ENCODE measurements at regions not wholly inside any gene's neighbourhood (a gene's known extent, or its start where the extent isn't known, plus 50 kb on each side); places are given as distances from the start of the nearest gene placed in this dataset.

- no peak for DNase-seq (ENCODE audit: low spot score in 2 of 2, unreplicated experiment in 2 of 2)
- no peak overlapping the region for H3K4me3 Mint-ChIP-seq
- H3K27ac Mint-ChIP-seq: no peak overlapping the region
- TF ChIP-seq, protein P1, sequence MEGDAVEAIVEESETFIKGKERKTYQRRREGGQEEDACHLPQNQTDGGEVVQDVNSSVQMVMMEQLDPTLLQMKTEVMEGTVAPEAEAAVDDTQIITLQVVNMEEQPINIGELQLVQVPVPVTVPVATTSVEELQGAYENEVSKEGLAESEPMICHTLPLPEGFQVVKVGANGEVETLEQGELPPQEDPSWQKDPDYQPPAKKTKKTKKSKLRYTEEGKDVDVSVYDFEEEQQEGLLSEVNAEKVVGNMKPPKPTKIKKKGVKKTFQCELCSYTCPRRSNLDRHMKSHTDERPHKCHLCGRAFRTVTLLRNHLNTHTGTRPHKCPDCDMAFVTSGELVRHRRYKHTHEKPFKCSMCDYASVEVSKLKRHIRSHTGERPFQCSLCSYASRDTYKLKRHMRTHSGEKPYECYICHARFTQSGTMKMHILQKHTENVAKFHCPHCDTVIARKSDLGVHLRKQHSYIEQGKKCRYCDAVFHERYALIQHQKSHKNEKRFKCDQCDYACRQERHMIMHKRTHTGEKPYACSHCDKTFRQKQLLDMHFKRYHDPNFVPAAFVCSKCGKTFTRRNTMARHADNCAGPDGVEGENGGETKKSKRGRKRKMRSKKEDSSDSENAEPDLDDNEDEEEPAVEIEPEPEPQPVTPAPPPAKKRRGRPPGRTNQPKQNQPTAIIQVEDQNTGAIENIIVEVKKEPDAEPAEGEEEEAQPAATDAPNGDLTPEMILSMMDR (IDR thresholded peaks at IDR 0.05; ENCODE audit: unreplicated experiment): no peak
- H3K9me3 Mint-ChIP-seq: no peaks in the 10 kb centered on the region
- no peaks in the 10 kb centered on the region for H3K27me3 Mint-ChIP-seq (ENCODE audit: low read depth)
- no peaks in the 10 kb centered on the region for H3K36me3 Mint-ChIP-seq
- peaks cover 3% of the 10 kb centered on the region for H3K4me1 Mint-ChIP-seq
Observed at GRCh38 chr6:76708641-76709331, 636.3 kb upstream of the IMPG1 start.

GRCh38 chr6:76707630-76708029 lies 635.2 kb upstream of the IMPG1 start:
- DNase-seq (ENCODE audit: low spot score in 2 of 2, unreplicated experiment in 2 of 2): no peak

DNA sequence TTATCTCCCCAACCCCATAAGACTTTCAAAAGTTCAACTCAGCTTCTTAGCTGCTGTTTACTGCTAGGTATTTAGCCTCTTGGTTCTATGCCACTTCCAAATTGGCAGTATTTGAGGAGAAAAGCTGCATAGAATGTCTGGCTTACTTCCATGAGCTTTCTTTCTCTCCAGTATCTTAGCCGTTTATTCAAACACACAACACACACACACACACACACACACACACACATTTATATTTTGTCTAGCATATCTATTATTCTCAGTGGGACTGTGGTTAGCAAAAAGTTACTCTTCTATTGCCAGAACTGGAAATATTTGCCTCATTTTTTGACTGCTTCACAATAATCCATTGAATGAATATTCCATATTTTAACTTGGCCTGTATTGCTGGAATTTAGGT lies 634.2 kb upstream of the IMPG1 start:
- no peak for DNase-seq (ENCODE audit: low spot score in 2 of 2, unreplicated experiment in 2 of 2)
- no peak overlapping the region for H3K4me3 Mint-ChIP-seq
- H3K36me3 Mint-ChIP-seq: no peaks in the 10 kb centered on the region
- no peaks in the 10 kb centered on the region for H3K27me3 Mint-ChIP-seq (ENCODE audit: low read depth)
- no peaks in the 10 kb centered on the region for H3K9me3 Mint-ChIP-seq
- H3K27ac Mint-ChIP-seq: no peak overlapping the region
- TF ChIP-seq, protein P1 (IDR thresholded peaks at IDR 0.05; ENCODE audit: unreplicated experiment): no peak
- peaks cover 14% of the 10 kb centered on the region for H3K4me1 Mint-ChIP-seq

More at GRCh38 chr6:76707630-76708029, 635.2 kb upstream of the IMPG1 start:
- Mint-ChIP-seq H3K4me1 (peaks cover 4% of the 10 kb centered on the region), H3K4me3 (no peak overlapping the region), H3K27ac (no peak overlapping the region), H3K36me3 (no peaks in the 10 kb centered on the region), H3K27me3 (ENCODE audit: low read depth) (no peaks in the 10 kb centered on the region), H3K9me3 (no peaks in the 10 kb centered on the region)
- TF ChIP-seq, protein P1 (IDR thresholded peaks at IDR 0.05; ENCODE audit: unreplicated experiment): no peak

DNA sequence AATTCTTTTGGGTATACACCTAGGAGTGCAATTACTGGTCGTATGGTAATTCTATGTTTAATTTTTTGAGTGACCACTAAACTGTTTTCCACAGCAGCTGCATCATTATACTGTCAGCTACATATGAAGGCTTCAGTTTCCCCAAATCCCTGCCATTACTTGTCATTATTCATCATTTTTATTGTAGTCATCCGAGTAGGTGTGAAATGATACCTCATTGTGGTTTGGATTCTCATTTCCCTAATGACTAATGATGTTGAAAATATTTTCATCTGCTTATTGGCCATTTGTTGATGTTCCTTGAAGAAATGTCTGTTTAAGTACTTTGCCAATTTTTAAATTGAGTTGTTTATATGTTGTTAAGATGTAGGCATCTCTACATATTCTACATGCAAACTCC lies 633.6 kb upstream of the IMPG1 start:
- TF ChIP-seq, protein P1 (IDR thresholded peaks at IDR 0.05; ENCODE audit: unreplicated experiment): no peak
- Mint-ChIP-seq H3K9me3 (no peaks in the 10 kb centered on the region), H3K36me3 (no peaks in the 10 kb centered on the region), H3K4me3 (no peak overlapping the region), H3K27me3 (ENCODE audit: low read depth) (no peaks in the 10 kb centered on the region), H3K27ac (no peak overlapping the region), H3K4me1 (peaks cover 17% of the 10 kb centered on the region)
- no peak for DNase-seq (ENCODE audit: low spot score in 2 of 2, unreplicated experiment in 2 of 2)

DNA sequence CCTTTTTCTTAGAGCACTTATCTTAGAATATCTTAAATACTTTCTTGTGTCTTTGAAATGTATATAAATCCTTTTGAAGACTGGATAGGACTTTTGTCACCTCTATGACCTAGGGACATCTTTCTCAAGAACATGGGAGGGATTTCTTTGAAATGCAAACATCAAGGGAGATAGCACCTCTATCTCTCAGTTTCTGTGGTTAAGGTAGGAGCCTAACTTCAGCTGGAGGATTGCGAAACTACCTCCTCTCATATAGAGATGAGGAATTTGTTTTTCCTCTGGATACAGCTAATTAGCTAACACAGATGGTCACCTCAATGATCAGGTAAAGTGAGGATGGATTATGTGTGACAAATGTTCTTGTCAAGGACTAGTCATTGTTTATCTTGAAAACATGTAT lies 631.3 kb upstream of the IMPG1 start:
- Mint-ChIP-seq H3K27me3 (ENCODE audit: low read depth) (no peaks in the 10 kb centered on the region), H3K4me1 (peaks cover 19% of the 10 kb centered on the region), H3K4me3 (no peak overlapping the region), H3K9me3 (no peaks in the 10 kb centered on the region), H3K27ac (no peak overlapping the region), H3K36me3 (no peaks in the 10 kb centered on the region)
- DNase-seq (ENCODE audit: low spot score in 2 of 2, unreplicated experiment in 2 of 2): no peak
- TF ChIP-seq, protein P1 (IDR thresholded peaks at IDR 0.05; ENCODE audit: unreplicated experiment): no peak
